SHP77 (cell line): ENCODE measurements at regions not wholly inside any gene's neighbourhood (a gene's known extent, or its start where the extent isn't known, plus 50 kb on each side); places are given as distances from the start of the nearest gene placed in this dataset.
"Not testable (repeated sequence)": the region's sequence is repeated elsewhere in the genome, so short reads cannot be mapped to it uniquely, and the experiment has no call there.

ENCODE experiments used
- DNase-seq, 2 experiments: peaks; one replicate each; lab custom pipeline; 2025; lab: John Stamatoyannopoulos, UW

DNA sequence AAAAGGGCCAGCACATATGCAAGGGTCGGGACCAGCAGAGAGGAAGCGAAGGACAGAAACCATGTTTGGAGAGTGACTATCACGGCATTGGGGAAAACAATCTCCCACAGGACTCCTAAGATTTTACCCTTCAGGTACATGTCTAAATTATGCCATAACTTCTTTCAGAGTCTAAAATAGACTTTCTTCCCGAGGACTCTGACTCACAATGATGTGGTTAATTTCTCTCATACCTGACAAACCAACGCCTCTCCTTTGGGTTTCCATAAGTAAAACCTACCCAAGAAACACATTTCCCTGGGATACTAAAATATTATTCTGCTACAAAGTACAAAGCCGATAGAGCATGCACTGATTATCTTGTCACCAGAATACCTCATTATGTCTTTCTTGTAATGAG lies 127.8 kb upstream of the NETO1 start:
- no peak for DNase-seq

DNA sequence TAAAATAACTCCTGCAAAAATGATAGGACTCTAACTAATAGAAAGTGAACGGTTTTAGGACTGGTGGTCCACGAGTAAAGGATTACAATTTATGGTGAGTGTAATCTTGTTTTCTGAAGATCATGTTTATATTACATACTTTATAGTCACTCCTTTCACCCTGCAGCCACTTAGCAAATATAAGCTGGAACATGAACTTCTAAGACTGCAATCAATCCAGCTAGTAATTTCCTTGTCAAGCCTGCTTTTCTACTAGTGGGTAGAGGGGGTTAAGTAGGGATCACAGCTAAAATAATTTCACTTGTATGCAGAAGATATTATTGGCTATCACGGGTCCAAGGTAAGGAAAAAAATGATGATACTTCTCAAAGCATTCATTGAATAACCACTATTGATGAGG lies 125.5 kb upstream of the NETO1 start:
- DNase-seq = no peak

DNA sequence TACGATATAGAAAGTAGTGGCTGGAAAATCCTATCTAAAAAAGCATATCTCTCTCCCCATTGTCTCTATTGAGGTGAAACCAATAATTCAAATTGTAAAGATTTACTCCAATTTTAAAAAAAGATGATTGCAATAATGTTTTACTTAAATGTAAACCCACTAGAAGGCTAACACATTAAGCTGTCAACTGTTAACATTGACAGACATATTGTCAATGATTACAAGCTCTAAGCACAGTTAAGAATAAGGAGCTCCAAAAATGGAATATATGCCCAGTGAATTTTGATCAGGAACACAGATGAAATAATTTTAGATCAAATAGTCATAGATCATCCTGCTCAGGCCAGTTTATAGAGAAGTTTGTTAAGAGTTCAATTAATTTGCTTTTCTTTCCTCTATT lies 123.6 kb upstream of the NETO1 start:
- DNase-seq = no peak

DNA sequence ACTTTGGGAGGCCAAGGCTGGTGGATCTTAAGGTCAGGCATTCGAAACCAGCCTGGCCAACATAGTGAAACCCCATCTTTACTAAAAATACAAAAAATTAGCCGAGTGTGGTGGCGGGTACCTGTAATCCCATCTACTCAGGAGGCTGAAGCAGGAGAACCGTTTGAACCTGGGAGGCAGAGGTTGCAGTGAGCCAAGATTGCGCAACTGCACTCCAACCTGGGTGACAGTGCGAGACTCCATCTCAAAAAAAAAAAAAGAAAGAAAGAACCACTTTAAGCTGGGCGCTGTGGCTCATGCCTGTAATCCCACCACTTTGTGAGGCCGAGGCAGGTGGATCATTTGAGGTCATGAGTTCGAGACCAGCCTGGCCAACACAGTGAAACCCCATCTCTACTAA lies 119.8 kb upstream of the NETO1 start:
- not testable (repeated sequence) for DNase-seq

DNA sequence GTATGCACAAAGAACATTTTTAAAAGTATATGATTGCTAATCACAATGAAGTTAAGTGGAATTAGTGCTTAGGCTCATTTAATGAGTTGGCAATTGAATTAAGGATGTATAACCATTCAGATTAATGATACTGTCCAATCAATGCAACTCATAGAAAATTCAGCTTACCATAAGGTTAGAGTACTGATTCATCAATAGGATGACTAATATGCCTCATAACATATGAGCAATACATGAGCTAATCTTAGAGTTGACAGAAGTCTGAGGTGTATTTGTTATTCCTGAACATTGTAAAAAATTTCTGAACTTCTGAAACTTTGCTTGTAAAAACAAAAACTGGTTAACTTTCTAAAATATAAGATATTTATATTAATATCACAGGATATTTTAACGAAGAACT lies 118.3 kb upstream of the NETO1 start:
- no peak for DNase-seq

DNA sequence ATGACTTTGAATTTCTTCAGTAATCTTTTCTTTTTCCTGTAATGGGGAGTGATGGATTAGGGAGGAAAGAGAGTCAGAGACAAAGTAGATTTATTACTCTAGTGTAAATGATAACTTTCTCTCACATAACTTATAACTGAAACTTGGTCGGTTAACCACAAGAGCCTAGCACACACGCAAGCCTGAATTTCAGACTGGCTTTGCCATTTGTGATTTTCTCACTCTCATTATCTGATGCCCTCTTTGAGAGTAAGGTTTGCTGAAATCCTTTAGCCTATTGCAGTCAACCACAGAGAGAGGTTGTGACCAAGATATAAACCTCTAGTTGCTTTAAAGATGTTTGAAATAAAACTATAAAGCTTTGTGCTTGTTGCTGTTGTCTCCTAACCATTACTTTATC lies 117.9 kb upstream of the NETO1 start:
- no peak for DNase-seq

DNA sequence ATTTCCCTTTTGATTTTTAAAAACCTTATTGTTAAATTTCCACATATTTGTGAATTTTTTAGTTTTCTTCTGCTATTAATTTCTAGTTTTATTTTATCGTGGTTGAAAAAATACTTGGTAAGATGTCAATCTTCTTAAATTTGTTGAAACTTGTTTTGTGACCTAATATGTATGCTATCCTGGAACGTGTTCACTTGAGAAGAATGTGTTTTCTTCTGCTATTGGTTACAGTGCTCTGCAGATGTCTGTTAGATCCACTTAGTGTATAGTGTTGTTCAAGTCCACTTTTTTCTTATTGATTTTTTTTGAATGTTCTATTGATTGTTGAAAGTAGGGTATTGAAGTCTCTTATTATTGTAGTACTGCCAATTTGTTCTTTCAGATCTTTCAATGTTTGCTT lies 116.5 kb upstream of the NETO1 start:
- no peak for DNase-seq

DNA sequence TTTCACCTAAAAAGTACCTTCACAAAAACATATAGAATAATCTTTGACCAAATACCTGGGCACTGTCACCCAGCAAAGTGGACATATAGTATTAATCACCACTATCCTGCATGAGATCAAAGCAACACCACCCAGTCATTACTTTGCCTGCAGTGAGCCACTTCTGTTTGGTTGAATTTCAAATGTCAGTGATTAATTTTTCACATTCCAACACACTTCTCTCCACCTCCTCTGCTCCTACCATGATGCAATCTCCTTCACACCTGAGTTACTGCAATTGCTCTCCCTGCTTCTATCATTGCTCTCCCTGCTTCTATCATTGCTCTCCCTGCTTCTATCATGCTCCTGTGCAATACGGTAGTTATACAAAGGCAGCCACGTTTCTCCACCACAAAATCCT lies 106.1 kb upstream of the NETO1 start:
- DNase-seq = no peak

DNA sequence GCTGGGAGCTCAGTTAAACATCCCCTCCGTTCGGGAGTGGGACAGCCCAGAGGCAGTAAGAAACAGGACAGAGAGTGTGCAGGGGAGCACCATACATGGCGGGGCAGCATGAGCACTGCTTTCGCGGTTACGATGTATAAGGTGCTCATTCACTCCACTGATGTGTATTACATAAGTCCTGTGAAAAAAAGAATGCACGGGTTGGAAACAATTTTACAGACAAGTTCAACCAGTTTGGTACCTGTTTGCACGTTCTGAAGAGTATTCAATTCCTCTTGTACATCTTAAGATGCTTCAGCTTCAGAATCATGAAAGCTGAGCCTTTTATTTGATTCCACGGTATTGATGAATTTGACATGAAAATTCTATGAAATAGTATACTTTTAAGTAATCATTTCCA lies 97.8 kb upstream of the NETO1 start:
- no peak for DNase-seq

DNA sequence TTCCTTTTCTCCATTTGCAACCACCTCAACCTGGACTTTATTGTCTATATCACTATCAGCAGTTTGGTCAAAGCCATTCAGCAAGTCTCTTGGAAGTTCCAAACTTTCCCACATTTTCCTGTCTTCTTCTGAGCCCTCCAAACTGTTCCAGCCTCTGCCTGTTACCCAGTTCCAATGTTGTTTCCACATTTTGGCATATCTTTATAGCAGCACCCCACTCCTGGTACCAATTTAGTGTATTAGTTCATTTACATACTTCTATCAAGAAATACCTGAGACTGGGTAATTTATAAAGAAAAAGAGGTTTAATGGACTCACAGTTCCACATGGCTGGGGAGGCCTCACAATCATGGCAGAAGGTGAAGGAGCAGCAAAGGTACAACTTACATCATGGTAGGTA lies 90.4 kb upstream of the NETO1 start:
- not testable (repeated sequence) for DNase-seq

DNA sequence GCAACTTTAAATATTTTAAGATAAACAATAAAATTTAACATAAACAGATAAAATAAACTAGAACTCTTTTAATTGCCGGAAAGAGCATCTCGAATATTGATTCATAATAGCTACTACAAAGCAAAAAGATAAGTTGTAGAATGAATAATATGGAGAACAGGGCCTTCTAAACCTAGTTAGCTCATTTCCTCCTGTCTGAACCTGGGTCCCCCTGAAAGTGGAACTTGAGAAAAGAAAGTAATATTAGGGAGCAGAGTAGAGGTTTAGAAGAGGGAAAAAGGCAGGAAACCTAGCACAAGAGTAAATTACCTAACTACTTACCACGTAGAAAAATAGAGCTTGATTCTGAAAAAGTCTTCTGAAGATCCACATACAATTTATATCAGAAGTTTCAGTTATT lies 80.7 kb upstream of the NETO1 start:
- no peak for DNase-seq

DNA sequence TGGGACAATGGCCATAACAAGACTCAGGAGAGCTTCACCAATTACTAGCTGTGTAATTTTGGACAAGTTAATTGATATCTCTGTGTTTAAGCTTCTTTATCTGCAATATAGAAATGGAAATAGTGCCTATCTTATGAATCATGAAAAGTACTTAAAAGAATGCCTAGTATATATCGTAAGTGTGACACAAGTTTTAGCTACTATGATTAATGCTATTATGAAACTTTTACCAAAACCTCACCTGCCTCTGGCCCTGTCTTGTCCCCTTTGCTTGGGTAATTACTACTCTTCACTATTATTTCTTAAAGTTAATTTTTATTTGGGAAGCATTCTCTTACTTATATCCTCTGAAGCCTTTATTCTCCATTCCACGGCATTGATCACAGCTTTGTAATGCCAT lies 75.0 kb upstream of the NETO1 start:
- DNase-seq = no peak

DNA sequence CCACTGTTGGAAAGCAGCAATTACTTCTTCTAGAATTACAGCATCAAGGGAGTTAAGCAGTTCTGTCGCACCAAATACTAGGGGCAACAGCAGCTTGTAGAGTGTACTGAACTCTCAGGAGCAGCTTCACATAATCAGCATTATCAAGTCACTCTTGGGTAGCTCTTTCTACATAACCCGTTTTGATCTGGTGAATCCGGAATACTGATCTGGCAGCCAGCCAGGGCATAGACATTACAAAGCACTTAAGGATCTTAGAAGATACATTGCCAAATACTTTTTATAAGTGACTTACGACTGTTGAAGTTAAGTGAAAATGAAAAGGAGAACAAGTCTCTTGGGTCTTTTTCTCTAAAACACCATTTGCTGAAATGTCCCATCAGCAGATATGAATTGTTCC lies 73.2 kb upstream of the NETO1 start:
- no peak for DNase-seq

DNA sequence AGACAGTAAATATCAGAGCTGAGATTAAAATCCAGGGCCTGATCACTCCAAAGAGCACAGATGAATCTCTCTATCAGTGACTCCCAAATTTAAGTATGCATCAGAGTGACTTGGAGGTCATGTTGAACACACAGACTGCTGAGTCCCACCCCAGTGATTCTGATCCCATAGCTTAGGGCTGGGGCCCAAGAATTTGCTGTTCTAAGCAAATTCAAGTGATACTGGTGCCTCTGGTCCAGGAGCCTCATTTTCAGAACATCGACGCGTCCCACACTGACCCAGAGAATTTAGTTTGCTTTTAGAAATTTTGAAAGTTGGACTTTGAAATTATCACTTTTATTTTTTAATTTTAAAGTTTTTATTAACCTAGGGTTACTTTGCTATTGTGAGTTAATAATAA lies 72.7 kb upstream of the NETO1 start:
- no peak for DNase-seq

DNA sequence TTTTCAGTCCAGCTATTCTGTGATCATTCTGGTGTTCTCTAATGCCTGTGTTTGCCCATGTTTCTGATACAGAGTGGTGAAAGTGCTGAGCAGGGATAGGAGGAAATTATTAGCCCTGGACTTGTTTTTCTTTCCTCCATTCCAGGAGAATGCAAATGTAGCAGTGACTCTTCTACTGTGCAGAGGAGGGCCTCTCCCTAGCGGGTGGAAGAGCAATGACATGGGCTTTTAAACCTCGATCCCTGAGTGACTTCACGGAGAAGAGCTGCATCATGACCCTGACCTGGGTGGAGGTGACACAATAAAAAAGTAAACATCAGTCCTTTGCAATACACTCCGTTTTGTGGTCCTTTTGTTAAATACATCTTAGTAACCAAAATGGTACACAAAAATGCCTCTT lies 68.0 kb upstream of the NETO1 start:
- no peak for DNase-seq

DNA sequence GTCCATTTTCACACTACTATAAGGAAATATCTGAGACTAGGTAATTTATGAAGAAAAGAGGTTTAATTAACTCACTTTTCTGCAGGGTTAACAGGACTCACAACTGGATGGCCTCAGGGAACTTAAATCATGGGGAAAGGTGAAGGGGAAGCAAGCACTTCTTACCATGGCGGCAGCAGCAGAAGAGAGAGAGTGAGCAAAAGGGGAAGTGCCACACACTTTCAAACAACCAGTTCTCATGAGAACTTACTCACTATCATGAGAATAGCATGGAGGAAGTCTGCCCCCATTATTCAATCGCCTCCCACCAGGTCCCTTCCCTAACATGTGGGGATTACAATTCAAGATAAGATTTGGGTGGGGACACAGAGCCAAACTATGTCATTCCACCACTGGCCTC lies 55.1 kb upstream of the NETO1 start:
- no peak for DNase-seq
